K562 (cell line): ENCODE measurements at regions not wholly inside any gene's neighbourhood (a gene's known extent, or its start where the extent isn't known, plus 50 kb on each side); places are given as distances from the start of the nearest gene placed in this dataset.

ENCODE experiments used
- CREB1 ChIP-seq, 2 experiments: sonication (generic) in 1 of 2; formaldehyde crosslinking in 1 of 2; IDR thresholded peaks; 2 replicates each; pipeline versions ENCODE4 v1.6.1 to v1.8.0; 2012 to 2022; ENCODE audit warnings: inconsistent platforms in 1 of 2, mild to moderate bottlenecking in 1 of 2, missing genetic modification reagents in 1 of 2, moderate library complexity in 1 of 2
- ELK3 ChIP-seq: fragments of 450-650 bp; formaldehyde crosslinking; IDR thresholded peaks from 2 replicates; pipeline ENCODE4 v1.4.0; 2020; ENCODE audit warnings: mild to moderate bottlenecking
- EP300 ChIP-seq: IDR thresholded peaks from 2 replicates; pipeline ENCODE4 v1.6.1; 2012; ENCODE audit warnings: low read length, improper control_type of control experiment
- NR3C1 ChIP-seq: sonication (generic); formaldehyde crosslinking; IDR thresholded peaks from 2 replicates; pipeline ENCODE4 v1.8.1; 2022; ENCODE audit warnings: missing genetic modification reagents
- SP1 ChIP-seq: sonication (generic); formaldehyde crosslinking; IDR thresholded peaks from 2 replicates; pipeline ENCODE4 v1.8.1; 2022; ENCODE audit warnings: mild to moderate bottlenecking, missing genetic modification reagents
- SREBF1 ChIP-seq: fragments of 150-350 bp; IDR thresholded peaks from 2 replicates; pipeline ENCODE4 v1.6.1; 2014; ENCODE audit warnings: antibody characterized with exemption, low read depth, low read length, borderline replicate concordance
- TRIM28 ChIP-seq: fragments of 450-650 bp; IDR thresholded peaks from 2 replicates; pipeline ENCODE4 v1.6.1; 2017
- USF1 ChIP-seq: sonication (generic); formaldehyde crosslinking; IDR thresholded peaks from 2 replicates; pipeline ENCODE4 v1.9.0; 2022; ENCODE audit warnings: mild to moderate bottlenecking, missing genetic modification reagents
- ZNF75A ChIP-seq: fragments of 450-650 bp; formaldehyde crosslinking; IDR thresholded peaks from 2 replicates; pipeline ENCODE4 v1.4.0; 2020; ENCODE audit warnings: mild to moderate bottlenecking
- TF ChIP-seq, protein P1 (sequence below), 3 experiments: IDR thresholded peaks in 2 of 3; conservative IDR thresholded peaks in 1 of 3; 2 replicates each; pipeline ENCODE4 v1.5.1; 2011 to 2012; ENCODE audit warnings: low read length in 3 of 3, mild to moderate bottlenecking in 3 of 3, control low read depth in 2 of 3, improper control_type of control experiment in 1 of 3, inconsistent platforms in 1 of 3, low read depth in 1 of 3, mixed read lengths in 1 of 3, moderate library complexity in 1 of 3; ENCODE audit not compliant: insufficient read depth in 2 of 3

- TF ChIP-seq ZNF75A (CRISPR knock-in tag), result no peak
- no peak for TF ChIP-seq SP1 (CRISPR knock-in tag)
- no peak for TF ChIP-seq TRIM28
- TF ChIP-seq, protein P1, sequence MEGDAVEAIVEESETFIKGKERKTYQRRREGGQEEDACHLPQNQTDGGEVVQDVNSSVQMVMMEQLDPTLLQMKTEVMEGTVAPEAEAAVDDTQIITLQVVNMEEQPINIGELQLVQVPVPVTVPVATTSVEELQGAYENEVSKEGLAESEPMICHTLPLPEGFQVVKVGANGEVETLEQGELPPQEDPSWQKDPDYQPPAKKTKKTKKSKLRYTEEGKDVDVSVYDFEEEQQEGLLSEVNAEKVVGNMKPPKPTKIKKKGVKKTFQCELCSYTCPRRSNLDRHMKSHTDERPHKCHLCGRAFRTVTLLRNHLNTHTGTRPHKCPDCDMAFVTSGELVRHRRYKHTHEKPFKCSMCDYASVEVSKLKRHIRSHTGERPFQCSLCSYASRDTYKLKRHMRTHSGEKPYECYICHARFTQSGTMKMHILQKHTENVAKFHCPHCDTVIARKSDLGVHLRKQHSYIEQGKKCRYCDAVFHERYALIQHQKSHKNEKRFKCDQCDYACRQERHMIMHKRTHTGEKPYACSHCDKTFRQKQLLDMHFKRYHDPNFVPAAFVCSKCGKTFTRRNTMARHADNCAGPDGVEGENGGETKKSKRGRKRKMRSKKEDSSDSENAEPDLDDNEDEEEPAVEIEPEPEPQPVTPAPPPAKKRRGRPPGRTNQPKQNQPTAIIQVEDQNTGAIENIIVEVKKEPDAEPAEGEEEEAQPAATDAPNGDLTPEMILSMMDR (IDR thresholded peaks at IDR 0.05 in 2 of 3, conservative IDR thresholded peaks at IDR 0.05 in 1 of 3; ENCODE audit: insufficient read depth in 2 of 3, low read depth in 1 of 3, low read length in 3 of 3), result no peak
- no peak for TF ChIP-seq EP300
- TF ChIP-seq CREB1 (IDR thresholded peaks at IDR 0.05), result no peak
- no peak for TF ChIP-seq CREB1 (CRISPR knock-in tag; IDR thresholded peaks at IDR 0.05)
- TF ChIP-seq USF1 (CRISPR knock-in tag), result no peak
- TF ChIP-seq ELK3 (CRISPR knock-in tag), result no peak
- no peak for TF ChIP-seq NR3C1 (CRISPR knock-in tag)
- no peak for TF ChIP-seq SREBF1
These were observed 775.0 kb downstream of the SQOR start for GRCh38 chr15:46409841-46410301.
